ENCODE measurements at regions not wholly inside any gene's neighbourhood (a gene's known extent, or its start where the extent isn't known, plus 50 kb on each side); places are given as distances from the start of the nearest gene placed in this dataset.
A peak's percentile ranks its signal among the peaks of the same experiment; 100 is the strongest.

- Mint-ChIP-seq H3K4me3 (ENCODE audit: unreplicated experiment) (no peak overlapping the region), H3K9me3 (ENCODE audit: low read depth) (no peaks in the 10 kb centered on the region), H3K4me1 (ENCODE audit: low read depth) (peaks cover 13% of the 10 kb centered on the region), H3K36me3 (ENCODE audit: low read depth) (no peaks in the 10 kb centered on the region), H3K27ac (ENCODE audit: unreplicated experiment) (no peak overlapping the region), H3K27me3 (ENCODE audit: low read depth) (no peaks in the 10 kb centered on the region)
- no peak for TF ChIP-seq CTCF (IDR thresholded peaks at IDR 0.05)
- no peak for DNase-seq (ENCODE audit: low spot score)
These were observed 833.5 kb downstream of the KCNA4 start for GRCh38 chr11:29183301-29183700.

- peak overlapping the region; percentile 80 for H3K27ac Mint-ChIP-seq (ENCODE audit: unreplicated experiment)
- TF ChIP-seq CTCF (IDR thresholded peaks at IDR 0.05) = no peak
- H3K36me3 Mint-ChIP-seq (ENCODE audit: low read depth) = no peaks in the 10 kb centered on the region
- DNase-seq (ENCODE audit: low spot score) = no peak
- no peak overlapping the region for H3K4me3 Mint-ChIP-seq (ENCODE audit: unreplicated experiment)
- peaks cover 26% of the 10 kb centered on the region for H3K4me1 Mint-ChIP-seq (ENCODE audit: low read depth)
- H3K9me3 Mint-ChIP-seq (ENCODE audit: low read depth) = no peaks in the 10 kb centered on the region
- H3K27me3 Mint-ChIP-seq (ENCODE audit: low read depth) = no peaks in the 10 kb centered on the region
These were observed 843.2 kb downstream of the KCNA4 start for GRCh38 chr11:29173660-29174062.

- no peak overlapping the region for H3K27ac Mint-ChIP-seq (ENCODE audit: unreplicated experiment)
- no peaks in the 10 kb centered on the region for H3K9me3 Mint-ChIP-seq (ENCODE audit: low read depth)
- no peaks in the 10 kb centered on the region for H3K36me3 Mint-ChIP-seq (ENCODE audit: low read depth)
- no peak for TF ChIP-seq CTCF (IDR thresholded peaks at IDR 0.05)
- no peak for DNase-seq (ENCODE audit: low spot score)
- H3K4me1 Mint-ChIP-seq (ENCODE audit: low read depth) = peaks cover 26% of the 10 kb centered on the region
- no peaks in the 10 kb centered on the region for H3K27me3 Mint-ChIP-seq (ENCODE audit: low read depth)
- H3K4me3 Mint-ChIP-seq (ENCODE audit: unreplicated experiment) = no peak overlapping the region
These were observed 845.4 kb downstream of the KCNA4 start for GRCh38 chr11:29171360-29171950.

DNA sequence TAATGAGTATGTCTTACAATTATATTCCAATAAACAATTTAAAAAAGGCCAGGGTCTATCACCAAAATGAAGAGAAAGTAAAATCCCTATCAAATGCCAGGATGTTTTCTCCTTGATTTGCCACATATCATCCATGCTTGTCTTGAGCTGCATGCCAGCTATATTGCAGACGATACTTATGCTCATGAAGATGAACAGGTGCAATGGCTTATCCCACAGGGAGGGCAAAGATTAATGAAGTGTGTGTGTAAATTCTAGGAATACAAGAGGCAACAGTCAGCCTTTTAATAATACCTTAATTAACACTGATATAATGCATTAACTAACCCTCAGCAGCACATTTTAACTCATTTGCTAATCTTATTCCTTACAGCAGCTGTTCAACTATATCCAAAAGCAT, 850.5 kb downstream of the KCNA4 start:
- Mint-ChIP-seq H3K27ac (ENCODE audit: unreplicated experiment) (no peak overlapping the region), H3K4me3 (ENCODE audit: unreplicated experiment) (no peak overlapping the region), H3K9me3 (ENCODE audit: low read depth) (no peaks in the 10 kb centered on the region), H3K27me3 (ENCODE audit: low read depth) (no peaks in the 10 kb centered on the region), H3K36me3 (ENCODE audit: low read depth) (no peaks in the 10 kb centered on the region), H3K4me1 (ENCODE audit: low read depth) (peaks cover 3% of the 10 kb centered on the region)
- no peak for DNase-seq (ENCODE audit: low spot score)
- TF ChIP-seq CTCF (IDR thresholded peaks at IDR 0.05) = no peak

GRCh38 chr11:29163231-29163630, 853.6 kb downstream of the KCNA4 start:
- no peak for DNase-seq (ENCODE audit: low spot score)
- Mint-ChIP-seq H3K27ac (ENCODE audit: unreplicated experiment) (no peak overlapping the region), H3K36me3 (ENCODE audit: low read depth) (no peaks in the 10 kb centered on the region), H3K4me3 (ENCODE audit: unreplicated experiment) (no peak overlapping the region), H3K4me1 (ENCODE audit: low read depth) (peaks cover 4% of the 10 kb centered on the region), H3K27me3 (ENCODE audit: low read depth) (no peaks in the 10 kb centered on the region), H3K9me3 (ENCODE audit: low read depth) (no peaks in the 10 kb centered on the region)
- no peak for TF ChIP-seq CTCF (IDR thresholded peaks at IDR 0.05)

All from chondrocyte (in vitro differentiated cells).